ENCODE measurements at regions not wholly inside any gene's neighbourhood (a gene's known extent, or its start where the extent isn't known, plus 50 kb on each side); places are given as distances from the start of the nearest gene placed in this dataset.
"Not testable (repeated sequence)": the region's sequence is repeated elsewhere in the genome, so short reads cannot be mapped to it uniquely, and the experiment has no call there.

GRCh38 chr3:80612366-80612765 lies 844.6 kb upstream of the ROBO1 start:
- TF ChIP-seq, protein P1, sequence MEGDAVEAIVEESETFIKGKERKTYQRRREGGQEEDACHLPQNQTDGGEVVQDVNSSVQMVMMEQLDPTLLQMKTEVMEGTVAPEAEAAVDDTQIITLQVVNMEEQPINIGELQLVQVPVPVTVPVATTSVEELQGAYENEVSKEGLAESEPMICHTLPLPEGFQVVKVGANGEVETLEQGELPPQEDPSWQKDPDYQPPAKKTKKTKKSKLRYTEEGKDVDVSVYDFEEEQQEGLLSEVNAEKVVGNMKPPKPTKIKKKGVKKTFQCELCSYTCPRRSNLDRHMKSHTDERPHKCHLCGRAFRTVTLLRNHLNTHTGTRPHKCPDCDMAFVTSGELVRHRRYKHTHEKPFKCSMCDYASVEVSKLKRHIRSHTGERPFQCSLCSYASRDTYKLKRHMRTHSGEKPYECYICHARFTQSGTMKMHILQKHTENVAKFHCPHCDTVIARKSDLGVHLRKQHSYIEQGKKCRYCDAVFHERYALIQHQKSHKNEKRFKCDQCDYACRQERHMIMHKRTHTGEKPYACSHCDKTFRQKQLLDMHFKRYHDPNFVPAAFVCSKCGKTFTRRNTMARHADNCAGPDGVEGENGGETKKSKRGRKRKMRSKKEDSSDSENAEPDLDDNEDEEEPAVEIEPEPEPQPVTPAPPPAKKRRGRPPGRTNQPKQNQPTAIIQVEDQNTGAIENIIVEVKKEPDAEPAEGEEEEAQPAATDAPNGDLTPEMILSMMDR (conservative IDR thresholded peaks at IDR 0.05; ENCODE audit: low read length): no peak
- no peak for TF ChIP-seq EZH2phosphoT487 (IDR thresholded peaks at IDR 0.05; ENCODE audit: borderline replicate concordance, low read depth, low read length)
- Histone ChIP-seq H4K20me1 (ENCODE audit: insufficient read depth, low read length) (no peaks in the 10 kb centered on the region), H3K4me3 (ENCODE audit: low read depth, low read length, poor library complexity, severe bottlenecking) (no peak overlapping the region), H2AFZ (ENCODE audit: low read length) (no peak overlapping the region), H3K9me2 (ENCODE audit: insufficient read depth, low read length) (no peaks in the 10 kb centered on the region), H3K79me2 (ENCODE audit: insufficient read depth, low read depth, low read length) (no peaks in the 10 kb centered on the region), H3K9me3 (ENCODE audit: low read length) (no peaks in the 10 kb centered on the region), H3K4me2 (ENCODE audit: low read length) (no peak overlapping the region), H3K27ac (ENCODE audit: low read depth, low read length, poor library complexity, severe bottlenecking) (no peak overlapping the region), H3K4me1 (ENCODE audit: insufficient read depth, low read length, poor library complexity, severe bottlenecking) (no peaks in the 10 kb centered on the region), H3K36me3 (ENCODE audit: insufficient read depth, low read length) (no peaks in the 10 kb centered on the region)
- intact Hi-C loops (cut with micrococcal nuclease; ENCODE audit: unreplicated experiment): no loop called here
- BruUV-seq (replicated peaks): no TSS peak
- ChIA-PET POLR2A (no interaction called here), CTCF (ENCODE audit: unreplicated experiment) (no interaction called here)
- DNase-seq (ENCODE audit: low spot score): no peak

- intact Hi-C loops (cut with micrococcal nuclease; ENCODE audit: unreplicated experiment); H4K20me1 ChIP-seq (ENCODE audit: insufficient read depth, low read length); POLR2A ChIA-PET; H2AFZ ChIP-seq (ENCODE audit: low read length); BruUV-seq (replicated peaks); H3K9me3 ChIP-seq (ENCODE audit: low read length); H3K4me1 ChIP-seq (ENCODE audit: insufficient read depth, low read length, poor library complexity, severe bottlenecking); H3K4me3 ChIP-seq (ENCODE audit: low read depth, low read length, poor library complexity, severe bottlenecking); H3K27ac ChIP-seq (ENCODE audit: low read depth, low read length, poor library complexity, severe bottlenecking); H3K9me2 ChIP-seq (ENCODE audit: insufficient read depth, low read length); H3K4me2 ChIP-seq (ENCODE audit: low read length); H3K79me2 ChIP-seq (ENCODE audit: insufficient read depth, low read depth, low read length); DNase-seq (ENCODE audit: low spot score); H3K36me3 ChIP-seq (ENCODE audit: insufficient read depth, low read length); CTCF ChIA-PET (ENCODE audit: unreplicated experiment): not testable (repeated sequence)
Observed at GRCh38 chr3:80608072-80608471, 840.3 kb upstream of the ROBO1 start.

GRCh38 chr3:80606073-80606472 lies 838.3 kb upstream of the ROBO1 start:
- H3K27ac ChIP-seq (ENCODE audit: low read depth, low read length, poor library complexity, severe bottlenecking): no peak overlapping the region
- CTCF ChIA-PET (ENCODE audit: unreplicated experiment): no interaction called here
- H4K20me1 ChIP-seq (ENCODE audit: insufficient read depth, low read length): no peaks in the 10 kb centered on the region
- DNase-seq (ENCODE audit: low spot score): no peak
- no peak overlapping the region for H3K4me2 ChIP-seq (ENCODE audit: low read length)
- BruUV-seq (replicated peaks): no TSS peak
- no peaks in the 10 kb centered on the region for H3K36me3 ChIP-seq (ENCODE audit: insufficient read depth, low read length)
- H3K79me2 ChIP-seq (ENCODE audit: insufficient read depth, low read depth, low read length): no peaks in the 10 kb centered on the region
- no peak overlapping the region for H3K4me3 ChIP-seq (ENCODE audit: low read depth, low read length, poor library complexity, severe bottlenecking)
- H3K9me3 ChIP-seq (ENCODE audit: low read length): no peaks in the 10 kb centered on the region
- no peak for TF ChIP-seq EZH2phosphoT487 (IDR thresholded peaks at IDR 0.05; ENCODE audit: borderline replicate concordance, low read depth, low read length)
- TF ChIP-seq, protein P1 (conservative IDR thresholded peaks at IDR 0.05; ENCODE audit: low read length): no peak
- intact Hi-C loops (cut with micrococcal nuclease; ENCODE audit: unreplicated experiment): no loop called here
- no peaks in the 10 kb centered on the region for H3K9me2 ChIP-seq (ENCODE audit: insufficient read depth, low read length)
- H3K4me1 ChIP-seq (ENCODE audit: insufficient read depth, low read length, poor library complexity, severe bottlenecking): no peaks in the 10 kb centered on the region
- H2AFZ ChIP-seq (ENCODE audit: low read length): no peak overlapping the region
- POLR2A ChIA-PET: no interaction called here
